Stimulated activated CD4-positive, alpha-beta T cell treated with anti-CD3 and anti-CD28 coated beads, Interleukin-12 subunit alpha, Interleukin-12 subunit beta, amount 100 ng/mL, for 24 hours (primary cell): ENCODE measurements at regions not wholly inside any gene's neighbourhood (a gene's known extent, or its start where the extent isn't known, plus 50 kb on each side); places are given as distances from the start of the nearest gene placed in this dataset.
"Not testable (repeated sequence)": the region's sequence is repeated elsewhere in the genome, so short reads cannot be mapped to it uniquely, and the experiment has no call there.

Experiments
- DNase-seq, 2 experiments: peaks; one replicate each; pipeline ENCODE4 v3.0.0-alpha.2; 2020; ENCODE audit warnings: low read depth in 2 of 2

GRCh38 chr13:81302125-81302524, 961.2 kb upstream of the SPRY2 start:
- DNase-seq, result no peak

- no peak for DNase-seq
Observed at GRCh38 chr13:81295177-81295576, 954.3 kb upstream of the SPRY2 start.

DNA sequence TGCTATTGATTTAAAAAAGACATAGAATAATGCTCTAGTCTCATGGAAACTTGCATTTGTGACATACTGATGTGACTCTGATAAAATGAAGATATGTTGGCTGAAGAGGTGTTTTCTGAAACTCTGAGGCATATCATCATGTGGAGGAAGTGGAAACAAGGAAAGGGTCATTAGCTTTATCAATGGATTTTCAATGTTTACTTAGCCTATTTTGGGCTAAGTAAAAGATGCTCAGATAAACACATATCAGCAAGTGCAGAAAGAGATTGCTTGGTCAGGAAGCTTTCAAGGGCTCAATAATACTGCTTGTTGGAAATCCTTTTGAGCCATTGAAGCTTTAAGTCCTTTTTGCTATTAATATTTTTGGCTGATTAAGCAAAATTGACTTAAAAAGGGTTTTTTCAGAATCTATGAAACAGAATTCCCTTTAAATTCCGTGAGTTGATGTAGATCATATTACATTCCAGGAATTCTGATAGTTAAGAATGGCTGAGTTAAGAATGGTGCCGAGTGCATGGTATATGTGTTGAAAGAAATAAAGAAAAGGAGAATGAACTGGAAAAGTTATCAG, 952.8 kb upstream of the SPRY2 start:
- no peak for DNase-seq

DNA sequence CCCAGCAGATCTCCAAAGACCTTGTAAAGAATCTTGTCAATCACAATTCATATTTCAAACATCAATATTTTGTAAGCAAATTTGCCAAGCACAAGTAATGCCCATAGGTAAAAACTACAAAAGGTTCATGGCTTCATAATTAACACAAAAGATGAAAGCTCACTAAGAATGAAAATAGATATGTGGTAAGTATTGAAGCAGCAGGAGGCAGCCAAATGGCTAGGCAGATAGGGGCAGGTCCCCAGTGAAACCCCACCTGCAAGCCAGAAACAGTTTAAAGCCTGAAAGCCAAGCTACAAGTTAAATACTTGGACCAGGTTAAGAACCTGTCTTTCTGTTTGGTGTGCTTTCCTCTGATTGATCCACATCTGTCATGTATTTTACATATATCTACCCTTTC, 942.6 kb upstream of the SPRY2 start:
- DNase-seq, result no peak

DNA sequence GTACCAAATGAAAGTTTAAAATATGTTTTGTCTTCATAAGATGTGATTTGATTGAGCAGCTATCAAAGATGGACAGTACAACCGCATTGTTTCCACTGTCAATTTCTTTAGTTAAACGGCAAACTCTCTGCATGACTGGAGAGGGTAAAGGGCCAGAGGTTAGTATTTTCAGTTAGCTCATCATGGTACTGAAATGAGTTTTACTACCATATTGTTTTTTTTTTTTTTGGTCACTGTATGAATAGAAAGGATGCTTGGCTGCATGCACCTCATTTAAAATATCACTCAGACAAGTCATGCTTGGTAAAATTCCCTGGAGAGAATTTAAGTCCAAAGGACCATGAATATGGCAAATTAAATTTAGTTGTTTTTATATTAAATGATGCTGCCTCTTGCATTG, 942.1 kb upstream of the SPRY2 start:
- no peak for DNase-seq

DNA sequence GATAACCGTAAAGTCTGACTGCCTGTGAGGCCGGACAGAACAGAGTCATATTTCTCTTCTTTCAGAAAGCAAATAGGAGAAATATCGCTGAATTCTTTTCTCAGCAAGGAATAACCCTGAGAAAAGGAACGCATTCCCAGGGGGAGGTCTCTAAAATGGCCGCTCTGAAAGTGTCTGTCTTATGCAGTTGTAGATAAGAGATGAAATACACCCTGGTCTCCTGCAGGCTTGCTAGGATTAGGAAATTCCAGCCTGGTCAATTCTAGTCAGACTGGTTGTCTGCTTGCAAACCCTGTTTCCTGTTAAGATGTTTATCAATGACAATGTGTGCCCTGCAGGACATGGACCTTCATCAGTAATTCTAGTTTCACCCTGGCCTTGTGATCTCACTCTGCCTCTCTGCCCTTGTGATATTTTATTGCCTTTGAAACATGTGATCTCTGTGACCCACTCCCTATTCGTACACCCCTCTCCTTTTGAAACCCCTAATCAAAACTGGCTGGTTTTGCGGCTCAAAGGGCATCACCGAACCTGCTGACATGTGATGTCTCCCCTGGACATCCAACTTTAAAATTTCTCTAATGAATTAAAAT, 934.8 kb upstream of the SPRY2 start:
- no peak for DNase-seq

- no peak for DNase-seq
Observed at GRCh38 chr13:81247711-81248110, 906.8 kb upstream of the SPRY2 start.

GRCh38 chr13:81246556-81246955, 905.6 kb upstream of the SPRY2 start:
- DNase-seq, result no peak

GRCh38 chr13:81244011-81244410, 903.1 kb upstream of the SPRY2 start:
- DNase-seq, result no peak

- no peak for DNase-seq
Observed at GRCh38 chr13:81230386-81230785, 889.5 kb upstream of the SPRY2 start.

- DNase-seq, result not testable (repeated sequence)
Observed at GRCh38 chr13:81226830-81227229, 885.9 kb upstream of the SPRY2 start.

GRCh38 chr13:81224209-81224833, 883.4 kb upstream of the SPRY2 start:
- no peak for DNase-seq

GRCh38 chr13:81223778-81224177, 882.9 kb upstream of the SPRY2 start:
- no peak for DNase-seq

- no peak for DNase-seq
Observed at GRCh38 chr13:81211713-81212112, 870.8 kb upstream of the SPRY2 start.

GRCh38 chr13:81207636-81208035, 866.7 kb upstream of the SPRY2 start:
- no peak for DNase-seq

GRCh38 chr13:81207231-81207630, 866.3 kb upstream of the SPRY2 start:
- DNase-seq, result no peak

GRCh38 chr13:81203783-81204182, 862.9 kb upstream of the SPRY2 start:
- no peak for DNase-seq

DNA sequence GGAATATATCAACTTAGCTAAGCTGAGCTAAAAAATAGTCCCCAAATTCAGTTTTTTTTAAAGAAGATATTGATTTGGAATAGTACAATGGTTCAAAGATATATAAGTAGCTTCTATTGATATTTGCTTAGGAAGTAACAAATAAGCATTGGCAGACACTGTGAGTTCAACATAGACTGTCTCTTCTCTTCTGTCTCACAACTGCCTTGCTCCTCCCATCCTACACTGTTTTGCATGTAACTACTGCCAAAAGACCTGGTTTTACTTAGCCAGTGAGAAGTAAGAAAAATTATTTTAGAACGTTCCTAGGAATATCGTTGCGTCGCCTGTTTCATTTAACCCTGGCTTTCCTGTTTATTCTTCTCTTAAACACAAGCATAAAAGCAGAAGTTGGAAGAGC, 859.0 kb upstream of the SPRY2 start:
- no peak for DNase-seq

GRCh38 chr13:81197966-81198365, 857.0 kb upstream of the SPRY2 start:
- no peak for DNase-seq

- DNase-seq, result no peak
Observed at GRCh38 chr13:81197483-81197882, 856.6 kb upstream of the SPRY2 start.

DNA sequence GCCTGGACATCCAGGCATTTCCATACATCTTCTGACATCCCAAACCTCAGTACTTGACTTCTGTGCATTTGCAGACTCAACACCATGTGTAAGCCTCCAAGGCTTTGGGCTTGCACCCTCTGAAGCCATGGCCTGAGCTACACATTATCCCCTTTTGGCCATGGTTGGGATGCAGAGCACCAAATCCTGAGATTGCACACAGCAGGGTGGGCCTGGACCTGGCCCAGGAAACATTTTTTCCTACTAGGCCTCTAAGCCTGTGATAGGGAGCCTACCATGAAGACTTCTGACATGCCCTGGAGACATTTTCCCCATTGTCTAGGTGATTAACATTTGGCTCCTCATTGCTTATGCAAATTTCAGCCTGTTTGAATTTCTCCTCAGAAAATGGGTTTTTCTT, 853.4 kb upstream of the SPRY2 start:
- no peak for DNase-seq

DNA sequence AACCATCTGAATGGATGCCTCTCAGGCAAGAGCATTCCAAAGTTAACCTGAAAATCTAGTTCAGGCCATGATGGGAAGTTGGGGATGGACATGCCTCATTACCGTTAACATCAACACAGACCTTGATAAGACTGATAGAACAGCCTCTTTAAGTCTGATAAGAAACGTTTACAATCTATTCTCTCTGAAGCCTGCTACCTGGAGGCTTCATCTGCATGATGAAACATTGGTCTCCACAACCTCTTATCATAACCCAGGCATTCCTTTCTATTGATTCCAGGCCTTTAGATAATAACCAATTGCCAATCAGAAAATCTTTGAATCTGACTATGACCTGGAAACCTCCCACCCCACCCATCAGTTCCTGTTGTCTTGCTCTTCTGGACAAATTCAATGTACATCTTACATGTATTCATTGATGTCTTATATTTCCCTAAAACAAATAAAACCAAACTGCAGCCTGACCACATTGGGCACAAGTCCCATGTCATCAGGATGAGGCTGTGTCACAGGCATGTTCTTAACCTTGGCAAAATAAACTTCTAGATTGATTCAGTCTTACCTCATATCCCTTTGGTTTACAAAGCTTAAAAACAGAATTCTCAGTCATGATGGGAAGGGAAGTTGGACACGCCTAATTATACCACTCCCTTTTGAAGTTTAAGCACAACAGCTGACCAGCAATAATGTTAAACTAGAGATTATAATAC, 843.8 kb upstream of the SPRY2 start:
- no peak for DNase-seq

GRCh38 chr13:81172603-81173002, 831.7 kb upstream of the SPRY2 start:
- DNase-seq, result no peak
